HG03097 (cell line): ENCODE measurements at regions not wholly inside any gene's neighbourhood (a gene's known extent, or its start where the extent isn't known, plus 50 kb on each side); places are given as distances from the start of the nearest gene placed in this dataset.
"Not testable (repeated sequence)": the region's sequence is repeated elsewhere in the genome, so short reads cannot be mapped to it uniquely, and the experiment has no call there.

Experiments used
- ATAC-seq: cut with Tn5 transposase; IDR thresholded peaks from one replicate; pipeline ENCODE4 v1.9.1; 2021; ENCODE audit not compliant: unreplicated experiment, low FRiP score

GRCh38 chr16:88145824-88146405 is 194.7 kb downstream of the BANP start:
- not testable (repeated sequence) for ATAC-seq

GRCh38 chr16:88148078-88148477 is 196.8 kb downstream of the BANP start:
- not testable (repeated sequence) for ATAC-seq

- ATAC-seq: not testable (repeated sequence)
These were observed 197.4 kb downstream of the BANP start for GRCh38 chr16:88148682-88149081.

GRCh38 chr16:88149158-88149603 is 197.9 kb downstream of the BANP start:
- not testable (repeated sequence) for ATAC-seq

GRCh38 chr16:88149663-88150062 is 198.4 kb downstream of the BANP start:
- ATAC-seq: not testable (repeated sequence)

GRCh38 chr16:88150456-88151128 is 199.4 kb downstream of the BANP start:
- ATAC-seq: not testable (repeated sequence)

GRCh38 chr16:88151129-88151499 is 199.9 kb downstream of the BANP start:
- not testable (repeated sequence) for ATAC-seq

- ATAC-seq: not testable (repeated sequence)
These were observed 200.9 kb downstream of the BANP start for GRCh38 chr16:88151859-88152843.

- not testable (repeated sequence) for ATAC-seq
These were observed 201.6 kb downstream of the BANP start for GRCh38 chr16:88152879-88153278.

GRCh38 chr16:88153516-88153915 is 202.3 kb downstream of the BANP start:
- ATAC-seq: not testable (repeated sequence)

GRCh38 chr16:88154886-88155285 is 203.7 kb downstream of the BANP start:
- ATAC-seq: not testable (repeated sequence)

- ATAC-seq: not testable (repeated sequence)
These were observed 204.4 kb downstream of the BANP start for GRCh38 chr16:88155681-88156080.

- not testable (repeated sequence) for ATAC-seq
These were observed 205.5 kb downstream of the BANP start for GRCh38 chr16:88156640-88157283.

- not testable (repeated sequence) for ATAC-seq
These were observed 206.5 kb downstream of the BANP start for GRCh38 chr16:88157686-88158085.

GRCh38 chr16:88158256-88159045 is 207.2 kb downstream of the BANP start:
- ATAC-seq: not testable (repeated sequence)

- ATAC-seq: not testable (repeated sequence)
These were observed 208.0 kb downstream of the BANP start for GRCh38 chr16:88159046-88159896.

- ATAC-seq: not testable (repeated sequence)
These were observed 208.7 kb downstream of the BANP start for GRCh38 chr16:88159897-88160335.

- ATAC-seq: not testable (repeated sequence)
These were observed 210.0 kb downstream of the BANP start for GRCh38 chr16:88161191-88161590.
